Left lung (tissue), 4 donors: ENCODE measurements at regions not wholly inside any gene's neighbourhood (a gene's known extent, or its start where the extent isn't known, plus 50 kb on each side); places are given as distances from the start of the nearest gene placed in this dataset.

Source experiments
- ATAC-seq: fragments of 200-7000 bp; cut with Tn5 transposase; one replicate; pipeline ENCODE4 v1.9.1; 2020; ENCODE audit warnings: moderate library complexity
- DNase-seq, 4 donors: peaks; one replicate each; pipeline ENCODE4 v3.0.0-alpha.2; 2013 to 2020
- H3K27ac ChIP-seq, 2 donors: fragments of 200-600 bp; sonication (generic) in 1 of 2; one replicate each; pipeline versions ENCODE4 v1.5.0 to v1.8.0; 2020 to 2021
- H3K27me3 ChIP-seq, 2 donors: fragments of 200-600 bp; sonication (generic) in 1 of 2; one replicate each; pipeline versions ENCODE4 v1.5.0 to v1.8.0; 2020 to 2021
- H3K36me3 ChIP-seq, 2 donors: fragments of 200-600 bp; sonication (generic) in 1 of 2; one replicate each; pipeline versions ENCODE4 v1.5.0 to v1.8.0; 2020 to 2021
- H3K4me1 ChIP-seq, 2 donors: fragments of 200-600 bp; one replicate each; pipeline ENCODE4 v1.8.0; 2021
- H3K4me3 ChIP-seq, 2 donors: fragments of 200-600 bp; sonication (generic) in 1 of 2; one replicate each; pipeline versions ENCODE4 v1.5.0 to v1.8.0; 2020 to 2021; ENCODE audit warnings: mild to moderate bottlenecking in 1 of 2
- H3K9me3 ChIP-seq, 2 donors: fragments of 200-600 bp; sonication (generic) in 1 of 2; one replicate each; pipeline versions ENCODE4 v1.5.0 to v1.8.0; 2020 to 2021
- intact Hi-C, 2 donors: fragments of 100-400 bp; cut with DNase I; formaldehyde crosslinking; loops; one replicate each; pipeline versions ENCODE4 v1.11.2 to v1.14.2; 2022
- TF ChIP-seq, protein P1 (sequence below), 2 donors: fragments of 200-600 bp; sonication (generic) in 1 of 2; IDR thresholded peaks; one replicate each; pipeline versions ENCODE4 v1.5.0 to v1.8.0; 2021; ENCODE audit warnings: antibody characterized with exemption in 2 of 2
- donor health status: DM: no; HTN: yes; CAD: no.
- donor health status: DM: no; HTN: no; CAD: no.

DNA sequence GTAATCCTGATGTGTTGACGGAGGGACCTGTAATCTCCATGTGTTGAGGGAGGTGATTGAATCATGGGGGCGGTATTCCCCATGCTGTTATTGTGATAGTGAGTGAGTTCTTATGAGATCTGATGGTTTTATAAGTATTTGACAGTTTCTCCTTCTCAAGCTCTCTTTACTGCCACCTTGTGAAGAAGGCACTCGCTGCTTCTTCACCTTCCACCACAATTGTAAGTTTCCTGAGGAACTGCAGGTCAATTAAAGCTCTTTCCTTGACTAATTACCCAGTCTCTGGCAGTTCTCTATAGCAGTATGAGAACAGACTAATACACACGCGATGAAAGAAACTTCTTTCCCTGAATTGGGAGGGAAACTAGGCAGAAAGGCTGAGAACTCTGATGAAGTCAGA lies 141.1 kb upstream of the RAD23B start:
- intact Hi-C loops = no loop called here
- no peak overlapping the region for H3K4me3 ChIP-seq
- H3K27ac ChIP-seq = no peak overlapping the region
- H3K36me3 ChIP-seq = no peaks in the 10 kb centered on the region
- H3K9me3 ChIP-seq = no peaks in the 10 kb centered on the region
- no peaks in the 10 kb centered on the region for H3K27me3 ChIP-seq
- ATAC-seq (no peak), DNase-seq (no peak)
- TF ChIP-seq, protein P1, sequence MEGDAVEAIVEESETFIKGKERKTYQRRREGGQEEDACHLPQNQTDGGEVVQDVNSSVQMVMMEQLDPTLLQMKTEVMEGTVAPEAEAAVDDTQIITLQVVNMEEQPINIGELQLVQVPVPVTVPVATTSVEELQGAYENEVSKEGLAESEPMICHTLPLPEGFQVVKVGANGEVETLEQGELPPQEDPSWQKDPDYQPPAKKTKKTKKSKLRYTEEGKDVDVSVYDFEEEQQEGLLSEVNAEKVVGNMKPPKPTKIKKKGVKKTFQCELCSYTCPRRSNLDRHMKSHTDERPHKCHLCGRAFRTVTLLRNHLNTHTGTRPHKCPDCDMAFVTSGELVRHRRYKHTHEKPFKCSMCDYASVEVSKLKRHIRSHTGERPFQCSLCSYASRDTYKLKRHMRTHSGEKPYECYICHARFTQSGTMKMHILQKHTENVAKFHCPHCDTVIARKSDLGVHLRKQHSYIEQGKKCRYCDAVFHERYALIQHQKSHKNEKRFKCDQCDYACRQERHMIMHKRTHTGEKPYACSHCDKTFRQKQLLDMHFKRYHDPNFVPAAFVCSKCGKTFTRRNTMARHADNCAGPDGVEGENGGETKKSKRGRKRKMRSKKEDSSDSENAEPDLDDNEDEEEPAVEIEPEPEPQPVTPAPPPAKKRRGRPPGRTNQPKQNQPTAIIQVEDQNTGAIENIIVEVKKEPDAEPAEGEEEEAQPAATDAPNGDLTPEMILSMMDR (IDR thresholded peaks at IDR 0.05) = no peak
- no peaks in the 10 kb centered on the region for H3K4me1 ChIP-seq

DNA sequence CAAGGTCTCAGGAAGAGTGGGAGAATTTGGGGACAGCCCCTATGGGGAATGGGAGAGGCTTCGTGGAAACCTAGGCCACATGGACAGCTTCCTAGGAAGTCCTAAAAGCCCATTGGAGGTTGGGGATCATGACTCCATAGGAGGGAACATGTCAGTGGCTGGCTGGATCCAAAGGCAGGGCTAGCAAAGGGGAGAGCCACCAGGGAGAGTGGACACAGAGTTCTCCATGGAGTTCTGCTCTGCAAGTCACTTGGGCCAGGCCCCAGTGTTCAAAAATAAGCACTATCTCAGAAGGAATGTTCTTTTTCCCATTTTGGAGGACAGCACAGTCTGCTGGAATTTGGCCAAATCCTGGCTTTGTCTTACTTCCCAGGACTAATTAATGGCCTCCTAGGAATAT lies 140.6 kb upstream of the RAD23B start:
- Histone ChIP-seq H3K9me3 (no peaks in the 10 kb centered on the region), H3K36me3 (no peaks in the 10 kb centered on the region)

DNA sequence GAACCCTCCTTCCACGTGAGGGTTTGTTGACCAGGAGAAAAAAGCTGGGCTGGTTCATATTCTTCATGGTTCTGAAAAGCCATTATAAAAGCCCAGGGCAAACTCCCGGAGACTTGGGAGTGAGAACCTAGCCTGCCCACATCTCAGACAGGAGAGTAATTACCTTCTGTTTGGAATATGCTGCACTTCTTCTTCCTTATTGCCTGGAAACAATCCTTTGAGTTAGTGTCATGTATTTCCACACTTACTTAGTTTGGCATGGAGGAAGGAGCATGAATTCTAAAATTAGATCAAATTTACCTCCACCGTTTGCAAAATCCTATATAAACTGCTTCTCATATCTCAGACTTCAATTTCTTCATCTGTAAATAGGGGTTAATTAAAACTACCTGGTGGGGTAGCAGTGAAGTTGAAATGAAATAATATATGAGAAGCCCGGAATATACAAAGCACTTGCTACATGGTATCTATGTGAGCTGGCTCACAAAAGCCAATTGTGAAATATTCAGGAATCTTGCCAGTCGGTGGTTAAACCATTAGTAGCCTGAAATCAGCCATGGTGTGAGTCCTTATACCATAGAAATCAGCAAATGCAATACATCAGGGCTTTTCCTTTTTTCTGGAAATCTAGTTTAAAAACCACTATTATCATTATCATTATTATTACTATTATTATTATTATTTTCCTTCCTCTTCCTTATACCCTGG lies 140.0 kb upstream of the RAD23B start:
- TF ChIP-seq, protein P1 (IDR thresholded peaks at IDR 0.05) = no peak
- Histone ChIP-seq H3K27ac (no peak overlapping the region), H3K36me3 (no peaks in the 10 kb centered on the region), H3K4me3 (no peak overlapping the region), H3K9me3 (no peaks in the 10 kb centered on the region), H3K27me3 (no peaks in the 10 kb centered on the region), H3K4me1 (no peaks in the 10 kb centered on the region)
- ATAC-seq = peak; percentile 24
- intact Hi-C loops = no loop called here
- DNase-seq = no peak

More for the DNA sequence above, 140.6 kb upstream of the RAD23B start:
- ATAC-seq (no peak), DNase-seq (no peak)
- intact Hi-C loops = no loop called here
- H3K4me3 ChIP-seq = no peak overlapping the region
- no peak overlapping the region for H3K27ac ChIP-seq
- no peaks in the 10 kb centered on the region for H3K27me3 ChIP-seq
- TF ChIP-seq, protein P1 (IDR thresholded peaks at IDR 0.05) = no peak
- no peaks in the 10 kb centered on the region for H3K4me1 ChIP-seq

DNA sequence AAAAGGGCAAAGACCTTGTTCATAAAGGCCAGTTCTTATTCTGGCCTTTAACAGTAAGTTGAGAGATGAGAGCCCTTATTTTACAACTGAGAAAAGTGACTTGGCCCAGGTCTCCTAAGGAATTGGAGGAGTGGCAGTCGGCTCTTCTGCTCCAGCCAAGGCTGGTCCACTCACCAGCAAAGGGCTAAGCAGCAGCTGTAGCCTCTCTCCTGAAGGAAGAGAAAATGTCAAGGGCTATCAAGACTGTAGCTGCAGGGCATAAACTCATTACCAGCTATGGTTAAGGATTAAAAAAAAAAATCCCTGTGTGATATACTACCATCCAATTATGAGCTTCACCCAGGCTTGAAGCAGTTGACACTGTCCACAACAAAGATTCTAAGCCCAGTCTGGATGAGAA lies 138.6 kb upstream of the RAD23B start:
- H3K27me3 ChIP-seq = no peaks in the 10 kb centered on the region
- intact Hi-C loops = no loop called here
- DNase-seq (peak in 1 of 4 donors; percentile 44), ATAC-seq (peak; percentile 93)
- H3K36me3 ChIP-seq = no peaks in the 10 kb centered on the region
- H3K4me1 ChIP-seq = no peaks in the 10 kb centered on the region
- no peak overlapping the region for H3K27ac ChIP-seq
- TF ChIP-seq, protein P1 (IDR thresholded peaks at IDR 0.05) = no peak
- H3K4me3 ChIP-seq = no peak overlapping the region
- H3K9me3 ChIP-seq = no peaks in the 10 kb centered on the region

DNA sequence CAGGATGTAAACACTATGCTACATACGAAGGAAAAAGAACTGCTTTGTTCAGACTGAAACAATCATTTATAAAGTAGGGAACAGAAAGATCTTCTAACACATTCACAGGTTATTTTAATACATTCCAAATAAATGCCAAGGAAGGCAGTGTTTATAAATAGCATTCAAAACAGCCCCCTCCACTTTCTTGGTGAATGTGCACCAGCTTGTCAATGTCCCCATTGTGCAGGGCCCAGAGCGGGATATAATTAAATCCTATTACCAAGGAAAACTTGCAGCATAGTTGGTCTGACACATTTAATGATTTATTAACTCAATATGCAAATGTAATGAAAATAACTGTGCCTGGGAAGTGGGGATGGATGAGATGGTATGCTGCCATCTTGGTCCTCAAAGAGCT lies 135.9 kb upstream of the RAD23B start:
- ATAC-seq = no peak
- Histone ChIP-seq H3K27ac (no peak overlapping the region), H3K9me3 (peaks cover 0 to 4% of the 10 kb centered on the region in 2 donors), H3K36me3 (no peaks in the 10 kb centered on the region), H3K27me3 (no peaks in the 10 kb centered on the region), H3K4me1 (no peaks in the 10 kb centered on the region), H3K4me3 (no peak overlapping the region)
- intact Hi-C loops = no loop called here
- no peak for DNase-seq
- TF ChIP-seq, protein P1 (IDR thresholded peaks at IDR 0.05) = no peak
